Fibroblast of lung (primary cell): ENCODE measurements at regions not wholly inside any gene's neighbourhood (a gene's known extent, or its start where the extent isn't known, plus 50 kb on each side); places are given as distances from the start of the nearest gene placed in this dataset.

ENCODE experiments used
- DNase-seq, 2 donors: peaks; one replicate each; pipeline versions ENCODE4 v3.0.0 to v3.0.0-alpha.2; 2010; ENCODE audit warnings: low read depth in 2 of 2
- H2AFZ ChIP-seq: 2 replicates; pipeline ENCODE4 v1.5.1; 2012; ENCODE audit warnings: low read length, control low read depth, inconsistent platforms
- H3K27ac ChIP-seq: 2 replicates; pipeline ENCODE4 v1.5.1; 2011; ENCODE audit warnings: low read length, control low read depth; ENCODE audit not compliant: insufficient read depth
- H3K27me3 ChIP-seq: 2 replicates; pipeline ENCODE4 v1.5.1; 2011; ENCODE audit warnings: mild to moderate bottlenecking, low read length; ENCODE audit not compliant: control insufficient read depth, insufficient read depth
- H3K36me3 ChIP-seq: 2 replicates; pipeline ENCODE4 v1.5.1; 2011; ENCODE audit warnings: low read length; ENCODE audit not compliant: control insufficient read depth, insufficient read depth
- H3K4me1 ChIP-seq: 2 replicates; pipeline ENCODE4 v1.5.1; 2011; ENCODE audit warnings: low read length; ENCODE audit not compliant: control insufficient read depth, insufficient read depth; ENCODE audit errors: extremely low read depth
- H3K4me2 ChIP-seq: 2 replicates; pipeline ENCODE4 v1.5.1; 2011; ENCODE audit warnings: low read length, control low read depth; ENCODE audit not compliant: insufficient read depth; ENCODE audit errors: extremely low read depth
- H3K4me3 ChIP-seq, 4 experiments: fragments of 200-600 bp in 1 of 4; sonication (generic) in 1 of 4; replicated peaks in 1 of 4; 2 replicates each; pipeline ENCODE4 v1.5.1; 2011 to 2016; ENCODE audit warnings: low read length in 4 of 4, low read depth in 3 of 4, mild to moderate bottlenecking in 3 of 4, control low read depth in 2 of 4, inconsistent platforms in 1 of 4, mixed read lengths in 1 of 4; ENCODE audit not compliant: insufficient read depth in 1 of 4; ENCODE audit errors: control extremely low read depth in 1 of 4
- H3K79me2 ChIP-seq: 2 replicates; pipeline ENCODE4 v1.5.1; 2012; ENCODE audit warnings: mild to moderate bottlenecking, low read length, inconsistent platforms; ENCODE audit not compliant: control insufficient read depth, insufficient read depth
- H3K9ac ChIP-seq: 2 replicates; pipeline ENCODE4 v1.5.1; 2011; ENCODE audit warnings: mild to moderate bottlenecking, low read length, control low read depth; ENCODE audit not compliant: insufficient read depth
- H3K9me3 ChIP-seq: 2 replicates; pipeline ENCODE4 v1.5.1; 2012; ENCODE audit warnings: low read depth, low read length; ENCODE audit not compliant: control insufficient read depth, insufficient read depth
- H4K20me1 ChIP-seq: 2 replicates; pipeline ENCODE4 v1.5.1; 2011; ENCODE audit warnings: low read length; ENCODE audit not compliant: control insufficient read depth, insufficient read depth; ENCODE audit errors: extremely low read depth
- CTCF ChIP-seq, 2 donors: IDR thresholded peaks in 1 of 2; conservative IDR thresholded peaks in 1 of 2; 1 replicate in 1 of 2; 2 replicates in 1 of 2; pipeline ENCODE4 v1.5.1; 2011 to 2012; ENCODE audit warnings: low read length in 2 of 2, control low read depth in 1 of 2, inconsistent platforms in 1 of 2, low read depth in 1 of 2, mild to moderate bottlenecking in 1 of 2
- EZH2 ChIP-seq: IDR thresholded peaks from 2 replicates; pipeline ENCODE4 v1.5.1; 2012; ENCODE audit warnings: low read length, control low read depth, mild to moderate bottlenecking; ENCODE audit errors: missing control alignments

GRCh38 chr13:77832339-77833100 is 86.1 kb downstream of the EDNRB start:
- Histone ChIP-seq H3K4me2 (no peak overlapping the region), H4K20me1 (no peaks in the 10 kb centered on the region), H3K27ac (no peak overlapping the region), H3K36me3 (no peaks in the 10 kb centered on the region), H2AFZ (no peak overlapping the region), H3K79me2 (no peaks in the 10 kb centered on the region), H3K27me3 (no peaks in the 10 kb centered on the region), H3K9me3 (no peaks in the 10 kb centered on the region), H3K4me1 (no peaks in the 10 kb centered on the region), H3K4me3 (no peak overlapping the region), H3K9ac (no peak overlapping the region)
- TF ChIP-seq EZH2 = no peak
- TF ChIP-seq CTCF (conservative IDR thresholded peaks at IDR 0.05 in 1 of 2, IDR thresholded peaks at IDR 0.05 in 1 of 2; ENCODE audit: low read depth in 1 of 2, low read length in 2 of 2) = no peak
- DNase-seq = peak; percentile 34 to 47

- no peak overlapping the region for H2AFZ ChIP-seq
- no peak overlapping the region for H3K27ac ChIP-seq
- DNase-seq = no peak
- H3K9me3 ChIP-seq = no peaks in the 10 kb centered on the region
- H3K36me3 ChIP-seq = no peaks in the 10 kb centered on the region
- H3K4me2 ChIP-seq = no peak overlapping the region
- H3K4me1 ChIP-seq = no peaks in the 10 kb centered on the region
- no peaks in the 10 kb centered on the region for H3K79me2 ChIP-seq
- no peaks in the 10 kb centered on the region for H4K20me1 ChIP-seq
- TF ChIP-seq EZH2 (no peak), CTCF (conservative IDR thresholded peaks at IDR 0.05 in 1 of 2, IDR thresholded peaks at IDR 0.05 in 1 of 2; ENCODE audit: low read depth in 1 of 2, low read length in 2 of 2) (no peak)
- no peak overlapping the region for H3K4me3 ChIP-seq
- no peaks in the 10 kb centered on the region for H3K27me3 ChIP-seq
- H3K9ac ChIP-seq = no peak overlapping the region
Measured at GRCh38 chr13:77831866-77832265, 86.8 kb downstream of the EDNRB start.

- TF ChIP-seq EZH2 (no peak), CTCF (conservative IDR thresholded peaks at IDR 0.05 in 1 of 2, IDR thresholded peaks at IDR 0.05 in 1 of 2; ENCODE audit: low read depth in 1 of 2, low read length in 2 of 2) (no peak)
- no peak for DNase-seq
- H3K36me3 ChIP-seq = no peaks in the 10 kb centered on the region
Measured at GRCh38 chr13:77829963-77830362, 88.7 kb downstream of the EDNRB start.

More at GRCh38 chr13:77829963-77830362, 88.7 kb downstream of the EDNRB start:
- Histone ChIP-seq H3K27ac (no peak overlapping the region), H3K4me3 (no peak overlapping the region), H3K4me2 (no peak overlapping the region), H3K9me3 (no peaks in the 10 kb centered on the region), H2AFZ (no peak overlapping the region), H4K20me1 (no peaks in the 10 kb centered on the region), H3K27me3 (no peaks in the 10 kb centered on the region), H3K79me2 (no peaks in the 10 kb centered on the region), H3K9ac (no peak overlapping the region), H3K4me1 (no peaks in the 10 kb centered on the region)
